HG02970 (cell line): ENCODE measurements at regions not wholly inside any gene's neighbourhood (a gene's known extent, or its start where the extent isn't known, plus 50 kb on each side); places are given as distances from the start of the nearest gene placed in this dataset.
"Not testable (repeated sequence)": the region's sequence is repeated elsewhere in the genome, so short reads cannot be mapped to it uniquely, and the experiment has no call there.

Experiments
- ATAC-seq: cut with Tn5 transposase; IDR thresholded peaks from one replicate; pipeline ENCODE4 v1.9.1; 2021; ENCODE audit warnings: mild to moderate bottlenecking, moderate library complexity, moderate number of reproducible peaks; ENCODE audit not compliant: unreplicated experiment, low FRiP score

DNA sequence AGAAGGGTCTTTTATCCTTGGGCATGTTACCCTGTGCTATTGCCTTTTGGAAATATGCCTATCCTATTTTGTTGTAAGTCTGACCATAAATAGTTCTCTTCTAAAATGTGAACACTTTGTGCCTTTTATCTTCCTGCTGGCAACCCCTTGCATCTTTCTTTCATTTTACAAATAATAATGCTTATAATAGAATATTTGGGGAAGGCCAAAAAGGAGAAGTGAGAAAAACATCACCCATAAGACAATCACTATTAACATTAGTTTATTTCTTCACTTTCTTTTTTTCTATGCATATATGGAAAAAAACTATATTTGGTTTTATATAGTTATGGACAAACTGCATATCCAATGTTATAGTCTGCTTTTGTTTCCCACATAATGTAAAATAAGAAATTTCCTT is 64.9 kb upstream of the GBA3 start:
- not testable (repeated sequence) for ATAC-seq

DNA sequence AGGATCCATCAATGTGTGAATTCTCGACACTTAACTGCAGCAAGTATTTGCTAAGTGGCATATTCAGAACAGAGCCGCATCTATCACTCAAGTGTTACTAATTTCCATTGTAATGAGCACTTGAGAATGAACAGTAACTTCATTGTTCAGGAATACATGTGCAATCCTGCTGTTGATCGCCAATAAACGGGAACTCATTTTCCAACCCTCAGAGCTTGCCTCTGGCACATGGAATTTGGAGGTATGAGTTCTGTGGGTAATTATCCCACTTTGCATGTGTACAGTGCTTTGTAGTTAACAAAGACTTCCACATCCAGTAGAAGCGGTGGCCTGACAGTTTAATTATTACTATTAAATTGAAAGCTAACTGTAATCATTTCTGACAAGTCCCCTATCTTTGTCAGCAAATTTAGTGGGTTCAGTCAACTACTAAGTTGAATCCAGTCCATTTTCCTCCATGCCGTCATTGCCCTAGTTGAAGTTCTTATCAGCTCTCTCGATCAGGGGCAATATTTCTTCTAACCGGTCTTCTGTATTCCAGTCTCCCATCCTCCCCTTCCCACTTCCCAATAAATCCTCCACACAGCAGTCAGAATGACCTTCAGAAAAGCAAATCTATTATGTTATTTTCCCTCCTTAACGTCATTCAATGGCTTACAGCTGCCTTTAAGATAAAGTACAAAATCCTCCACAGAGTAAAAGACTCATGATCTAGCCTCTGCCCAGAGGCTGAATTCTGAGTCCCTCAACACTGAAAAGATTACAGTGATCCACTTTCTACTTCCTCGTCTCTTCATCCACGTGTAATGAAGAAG is 62.4 kb upstream of the GBA3 start:
- ATAC-seq: not testable (repeated sequence)

DNA sequence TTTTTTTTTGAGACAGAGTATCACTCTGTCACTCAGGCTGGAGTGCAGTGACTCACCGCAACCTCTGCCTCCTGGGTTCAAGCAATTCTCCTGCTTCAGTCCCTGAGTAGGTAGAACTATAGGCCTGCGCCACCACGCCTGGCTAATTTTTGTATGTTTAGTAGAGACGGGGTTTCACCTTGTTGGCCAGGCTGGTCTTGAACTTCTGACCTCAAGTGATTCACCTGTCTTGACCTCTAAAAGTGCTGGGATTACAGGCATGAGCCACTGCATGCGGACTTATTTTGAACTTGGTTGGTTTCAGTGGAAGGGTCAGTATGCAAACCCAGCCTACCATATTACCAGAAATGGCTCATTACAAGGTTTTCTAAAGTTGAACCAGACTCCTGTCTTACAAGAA is 61.6 kb upstream of the GBA3 start:
- ATAC-seq: not testable (repeated sequence)

DNA sequence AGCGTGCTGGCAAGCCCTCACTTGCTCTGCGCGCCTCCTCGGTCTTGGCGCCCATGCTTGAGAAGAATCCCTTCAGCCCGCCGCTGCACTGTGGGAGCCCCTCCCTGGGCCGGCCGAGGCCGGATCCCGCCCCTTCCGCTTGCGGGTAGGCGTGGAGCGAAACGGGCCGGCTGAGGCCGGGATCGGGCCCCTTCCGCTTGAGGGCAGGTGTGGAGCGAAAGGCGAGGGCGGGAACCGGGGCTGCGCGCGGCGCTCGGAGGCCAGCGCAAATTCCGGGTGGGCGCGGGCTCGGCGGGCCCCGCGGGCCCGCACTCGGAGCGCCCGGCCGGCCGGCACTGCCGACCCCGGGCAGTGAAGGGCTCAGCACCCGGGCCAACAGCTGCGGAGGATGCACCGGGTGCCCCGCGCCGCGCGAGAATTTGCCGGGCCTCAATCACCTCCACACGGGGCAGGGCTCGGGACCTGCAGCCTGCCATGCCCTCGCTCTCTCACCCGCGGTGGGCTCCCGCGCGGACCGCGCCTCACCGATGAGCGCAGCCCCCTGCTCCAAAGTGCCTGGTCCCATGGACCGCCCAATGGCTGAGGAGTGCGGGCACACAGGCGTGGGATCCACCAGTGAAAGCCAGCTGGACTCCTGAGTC is 58.1 kb upstream of the GBA3 start:
- no peak for ATAC-seq

DNA sequence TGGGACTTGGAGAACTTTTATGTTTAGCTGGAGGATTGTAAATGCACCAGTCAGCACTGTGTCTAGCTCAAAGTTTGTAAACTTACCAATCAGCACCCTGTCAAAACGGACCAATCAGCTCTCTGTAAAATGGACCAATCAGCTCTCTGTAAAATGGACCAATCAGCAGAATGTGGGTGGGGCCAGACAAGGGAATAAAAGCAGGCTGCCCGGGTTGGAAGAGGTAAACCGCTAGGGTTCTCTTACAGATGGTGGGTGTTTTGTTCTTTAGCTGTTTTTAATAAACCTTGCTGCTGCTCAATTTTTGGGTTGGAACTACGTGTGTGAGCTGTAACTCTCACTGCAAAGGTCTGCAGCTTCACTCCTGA is 57.6 kb upstream of the GBA3 start:
- ATAC-seq: not testable (repeated sequence)

DNA sequence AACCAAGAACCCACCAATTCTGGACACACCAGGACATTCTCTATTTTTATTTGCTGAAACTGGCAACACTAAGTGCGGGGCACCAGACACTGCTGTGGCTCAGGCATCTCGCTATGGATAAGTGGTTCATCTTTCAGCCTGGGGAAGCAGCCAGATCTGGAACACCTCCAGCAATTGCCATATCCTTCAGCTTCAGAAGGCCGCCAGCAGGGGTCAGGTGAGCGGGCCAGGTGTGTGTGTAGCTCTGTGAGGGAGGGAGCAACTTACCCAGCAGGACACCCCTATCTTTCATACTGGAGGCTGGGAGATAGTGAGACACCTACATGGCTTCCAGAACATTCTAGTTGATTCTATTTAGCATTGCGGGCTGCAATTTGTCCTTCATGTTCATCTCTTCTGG is 57.0 kb upstream of the GBA3 start:
- no peak for ATAC-seq

DNA sequence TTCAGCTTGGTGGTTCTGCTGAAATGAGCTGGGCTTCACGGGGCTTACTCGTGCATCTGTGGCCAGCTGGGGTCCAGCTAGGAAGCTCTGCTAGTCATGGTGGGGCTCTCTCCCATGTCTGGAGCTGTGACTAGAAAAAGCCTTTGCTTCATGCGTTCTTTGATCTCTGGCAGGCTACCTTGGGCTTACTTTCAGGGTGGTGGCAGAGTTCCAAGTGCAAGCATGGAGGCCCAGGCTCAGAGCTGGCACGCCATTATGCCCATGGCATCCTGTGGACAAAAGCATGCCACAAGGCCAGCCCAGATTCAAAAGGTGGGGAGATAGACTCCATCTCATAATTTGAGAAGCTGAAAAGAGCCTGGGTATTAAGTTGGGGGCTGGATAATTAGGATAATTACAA is 55.4 kb upstream of the GBA3 start:
- no peak for ATAC-seq
